Smooth muscle cell (in vitro differentiated cells): ENCODE measurements at regions not wholly inside any gene's neighbourhood (a gene's known extent, or its start where the extent isn't known, plus 50 kb on each side); places are given as distances from the start of the nearest gene placed in this dataset.

Source experiments
- DNase-seq: peaks from one replicate; lab custom pipeline; 2025; ENCODE audit not compliant: unreplicated experiment; lab: John Stamatoyannopoulos, UW
- H2AFZ ChIP-seq: fragments of 200-600 bp; sonication (generic); 2 replicates; pipeline ENCODE4 v1.6.0; 2016; ENCODE audit warnings: antibody characterized with exemption, low read depth, mild to moderate bottlenecking
- H3F3A ChIP-seq: fragments of 200-600 bp; sonication (generic); 2 replicates; pipeline ENCODE4 v1.6.0; 2017; ENCODE audit warnings: antibody characterized with exemption, low read depth
- H3K27ac ChIP-seq: fragments of 200-600 bp; sonication (generic); 2 replicates; pipeline ENCODE4 v1.5.1; 2016; ENCODE audit warnings: low read depth, mild to moderate bottlenecking
- H3K27me3 ChIP-seq: fragments of 200-600 bp; sonication (generic); 2 replicates; pipeline ENCODE4 v1.6.1; 2016; ENCODE audit warnings: low read depth, mild to moderate bottlenecking
- H3K36me3 ChIP-seq: fragments of 200-600 bp; sonication (generic); 2 replicates; pipeline ENCODE4 v1.5.1; 2016; ENCODE audit warnings: low read depth
- H3K4me1 ChIP-seq: fragments of 200-600 bp; sonication (generic); 2 replicates; pipeline ENCODE4 v1.5.1; 2016; ENCODE audit warnings: low read depth
- H3K4me2 ChIP-seq: fragments of 200-600 bp; sonication (generic); 2 replicates; pipeline ENCODE4 v1.6.0; 2016; ENCODE audit warnings: mild to moderate bottlenecking
- H3K4me3 ChIP-seq: fragments of 200-600 bp; sonication (generic); 2 replicates; pipeline ENCODE4 v1.5.1; 2016; ENCODE audit warnings: mild to moderate bottlenecking
- H3K79me2 ChIP-seq: fragments of 200-600 bp; sonication (generic); 2 replicates; pipeline ENCODE4 v1.6.0; 2016; ENCODE audit warnings: low read depth, mild to moderate bottlenecking
- H3K9ac ChIP-seq: fragments of 200-600 bp; sonication (generic); 2 replicates; pipeline ENCODE4 v1.6.0; 2016; ENCODE audit warnings: low read depth
- H3K9me3 ChIP-seq: fragments of 200-600 bp; sonication (generic); replicated peaks from 2 replicates; pipeline ENCODE4 v1.5.1; 2016; ENCODE audit warnings: low read depth
- H4K20me1 ChIP-seq: fragments of 200-600 bp; sonication (generic); 2 replicates; pipeline ENCODE4 v1.6.0; 2016; ENCODE audit warnings: low read depth
- WGBS: methylation state at CpG from one replicate; pipeline ENCODE4 v1.1.7; 2016; ENCODE audit warnings: low lambda C conversion rate; 5-methylcytosine and 5-hydroxymethylcytosine counted together
- TF ChIP-seq, protein P1 (sequence below): fragments of 200-600 bp; sonication (generic); IDR thresholded peaks from 2 replicates; pipeline ENCODE4 v1.5.1; 2017; ENCODE audit warnings: borderline replicate concordance, mild to moderate bottlenecking, antibody characterized with exemption; ENCODE audit not compliant: insufficient read depth, poor library complexity, severe bottlenecking

DNA sequence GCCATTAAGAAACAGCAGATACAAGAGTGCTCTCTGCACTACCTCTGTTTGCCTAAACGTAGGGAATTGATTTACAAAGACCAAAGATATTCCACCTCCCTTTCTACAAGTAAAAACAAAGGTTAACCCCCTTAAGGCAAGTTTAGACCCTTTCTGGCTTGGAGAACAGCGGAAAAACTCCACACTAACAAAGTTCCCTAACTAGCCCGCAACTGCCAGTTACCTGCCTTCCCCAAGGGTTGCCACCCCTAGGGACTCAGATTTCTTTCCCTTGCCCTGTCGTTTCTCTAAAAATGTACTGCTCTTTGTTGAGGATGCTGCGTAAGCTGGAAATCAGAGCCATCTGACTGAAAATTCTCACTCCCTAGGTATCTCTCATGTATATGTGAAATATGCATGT, 627.5 kb upstream of the SOX11 start:
- no peak overlapping the region for H3K4me2 ChIP-seq
- H3K36me3 ChIP-seq = no peaks in the 10 kb centered on the region
- 38% methylated on average over 5 of the region's 5 CpGs for WGBS
- H3K4me1 ChIP-seq = no peaks in the 10 kb centered on the region
- H3K79me2 ChIP-seq = no peaks in the 10 kb centered on the region
- no peaks in the 10 kb centered on the region for H4K20me1 ChIP-seq
- peaks cover 11% of the 10 kb centered on the region for H3K27me3 ChIP-seq
- no peak overlapping the region for H3K27ac ChIP-seq
- H3K9ac ChIP-seq = no peak overlapping the region
- H3F3A ChIP-seq = no peaks in the 10 kb centered on the region
- H3K9me3 ChIP-seq = no peaks in the 10 kb centered on the region
- no peak for DNase-seq
- H3K4me3 ChIP-seq = no peak overlapping the region
- TF ChIP-seq, protein P1, sequence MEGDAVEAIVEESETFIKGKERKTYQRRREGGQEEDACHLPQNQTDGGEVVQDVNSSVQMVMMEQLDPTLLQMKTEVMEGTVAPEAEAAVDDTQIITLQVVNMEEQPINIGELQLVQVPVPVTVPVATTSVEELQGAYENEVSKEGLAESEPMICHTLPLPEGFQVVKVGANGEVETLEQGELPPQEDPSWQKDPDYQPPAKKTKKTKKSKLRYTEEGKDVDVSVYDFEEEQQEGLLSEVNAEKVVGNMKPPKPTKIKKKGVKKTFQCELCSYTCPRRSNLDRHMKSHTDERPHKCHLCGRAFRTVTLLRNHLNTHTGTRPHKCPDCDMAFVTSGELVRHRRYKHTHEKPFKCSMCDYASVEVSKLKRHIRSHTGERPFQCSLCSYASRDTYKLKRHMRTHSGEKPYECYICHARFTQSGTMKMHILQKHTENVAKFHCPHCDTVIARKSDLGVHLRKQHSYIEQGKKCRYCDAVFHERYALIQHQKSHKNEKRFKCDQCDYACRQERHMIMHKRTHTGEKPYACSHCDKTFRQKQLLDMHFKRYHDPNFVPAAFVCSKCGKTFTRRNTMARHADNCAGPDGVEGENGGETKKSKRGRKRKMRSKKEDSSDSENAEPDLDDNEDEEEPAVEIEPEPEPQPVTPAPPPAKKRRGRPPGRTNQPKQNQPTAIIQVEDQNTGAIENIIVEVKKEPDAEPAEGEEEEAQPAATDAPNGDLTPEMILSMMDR = no peak
- no peak overlapping the region for H2AFZ ChIP-seq

DNA sequence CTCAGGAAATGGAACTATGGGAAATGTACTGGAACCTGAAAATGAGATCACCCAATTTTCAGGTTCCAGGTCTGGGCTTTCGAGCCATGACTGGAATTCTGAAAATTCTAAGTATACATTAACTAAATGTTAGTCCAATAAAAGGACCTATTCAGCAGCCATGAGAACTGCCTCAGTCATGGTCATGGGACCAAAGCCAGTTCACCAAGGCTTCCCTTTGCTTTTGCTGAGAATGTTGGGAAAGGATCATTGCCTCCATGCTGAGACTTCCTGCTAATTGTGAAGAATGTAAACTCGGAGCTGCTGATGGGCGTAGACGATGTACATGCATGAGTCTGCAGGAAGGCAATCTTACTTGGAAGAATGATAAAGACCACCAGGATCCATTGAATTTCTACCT, 624.4 kb upstream of the SOX11 start:
- Histone ChIP-seq H3K4me2 (no peak overlapping the region), H3K4me1 (no peaks in the 10 kb centered on the region), H3K36me3 (no peaks in the 10 kb centered on the region), H3K9ac (no peak overlapping the region), H3K79me2 (no peaks in the 10 kb centered on the region), H4K20me1 (no peaks in the 10 kb centered on the region), H3K27me3 (peaks cover 11% of the 10 kb centered on the region), H3K4me3 (no peak overlapping the region), H3K27ac (no peak overlapping the region), H2AFZ (no peak overlapping the region), H3F3A (no peaks in the 10 kb centered on the region), H3K9me3 (no peaks in the 10 kb centered on the region)
- 93% methylated on average over 4 of the region's 4 CpGs for WGBS
- no peak for DNase-seq
- TF ChIP-seq, protein P1 = no peak

DNA sequence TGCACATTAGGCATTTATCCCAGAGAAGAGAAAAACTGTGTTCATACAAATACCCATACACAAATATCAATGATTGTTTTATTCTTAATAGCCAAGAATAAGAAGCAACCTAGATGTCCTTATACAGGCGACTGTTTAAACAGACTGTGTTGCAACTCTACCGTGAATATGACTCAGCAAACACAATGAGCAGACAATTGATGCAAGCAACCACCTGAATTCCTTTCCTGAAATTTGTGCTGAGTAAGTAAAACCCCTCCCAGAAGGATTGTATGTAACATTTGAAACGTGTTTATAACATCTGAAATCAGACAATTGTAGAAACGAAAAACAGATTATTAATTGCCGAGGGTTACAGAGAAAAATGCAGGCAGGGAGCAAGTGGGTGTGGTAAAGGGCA, 621.9 kb upstream of the SOX11 start:
- H3F3A ChIP-seq = no peaks in the 10 kb centered on the region
- no peak overlapping the region for H3K9ac ChIP-seq
- TF ChIP-seq, protein P1 = no peak
- H3K9me3 ChIP-seq = no peaks in the 10 kb centered on the region
- DNase-seq = no peak
- no peak overlapping the region for H2AFZ ChIP-seq
- WGBS = 72% methylated on average over 5 of the region's 5 CpGs
- no peaks in the 10 kb centered on the region for H3K4me1 ChIP-seq
- H3K4me3 ChIP-seq = no peak overlapping the region
- peaks cover 4% of the 10 kb centered on the region for H3K27me3 ChIP-seq
- H3K27ac ChIP-seq = no peak overlapping the region
- H3K79me2 ChIP-seq = no peaks in the 10 kb centered on the region
- H3K4me2 ChIP-seq = no peak overlapping the region
- H3K36me3 ChIP-seq = no peaks in the 10 kb centered on the region
- no peaks in the 10 kb centered on the region for H4K20me1 ChIP-seq

DNA sequence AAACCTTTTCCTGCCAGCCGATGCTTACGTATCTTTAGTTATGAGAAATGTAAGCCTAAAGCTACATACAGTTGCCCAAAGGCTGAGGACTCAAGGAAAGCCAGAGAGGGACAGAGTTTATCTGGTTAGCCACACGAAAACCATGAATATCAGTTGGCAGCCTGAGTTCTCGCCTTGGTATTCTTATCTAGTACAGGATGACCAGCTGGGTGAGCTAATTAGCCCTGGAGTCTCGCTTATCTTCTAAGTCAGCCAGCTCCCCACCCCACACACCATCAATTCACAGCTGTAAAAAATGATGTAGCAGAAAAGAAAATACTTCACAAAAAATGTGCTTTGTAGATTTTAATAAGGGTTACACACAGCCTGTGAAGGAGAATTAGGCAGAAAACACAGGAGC, 617.5 kb upstream of the SOX11 start:
- no peaks in the 10 kb centered on the region for H3K4me1 ChIP-seq
- WGBS = 43% methylated on average over 5 of the region's 5 CpGs
- no peak overlapping the region for H3K4me3 ChIP-seq
- H4K20me1 ChIP-seq = no peaks in the 10 kb centered on the region
- no peaks in the 10 kb centered on the region for H3K79me2 ChIP-seq
- H3K27me3 ChIP-seq = no peaks in the 10 kb centered on the region
- no peaks in the 10 kb centered on the region for H3F3A ChIP-seq
- TF ChIP-seq, protein P1 = no peak
- H3K27ac ChIP-seq = no peak overlapping the region
- DNase-seq = no peak
- H3K4me2 ChIP-seq = no peak overlapping the region
- H3K9me3 ChIP-seq = no peaks in the 10 kb centered on the region
- H2AFZ ChIP-seq = no peak overlapping the region
- no peaks in the 10 kb centered on the region for H3K36me3 ChIP-seq
- H3K9ac ChIP-seq = no peak overlapping the region
